H9 (cell line): ENCODE measurements at regions not wholly inside any gene's neighbourhood (a gene's known extent, or its start where the extent isn't known, plus 50 kb on each side); places are given as distances from the start of the nearest gene placed in this dataset.

Source experiments
- DNase-seq: peaks from one replicate; pipeline ENCODE4 v3.0.0-alpha.2; 2017
- H2AFZ ChIP-seq: one replicate; pipeline ENCODE4 v1.6.1; 2013; ENCODE audit warnings: mild to moderate bottlenecking, low read length, control low read depth, moderate library complexity
- H2AK5ac ChIP-seq: 2 replicates; pipeline ENCODE4 v1.6.1; 2013; ENCODE audit warnings: low read length, control low read depth, mixed read lengths; ENCODE audit not compliant: insufficient read length
- H2BK120ac ChIP-seq: one replicate; pipeline ENCODE4 v1.6.1; 2013; ENCODE audit warnings: low read depth, mild to moderate bottlenecking, low read length, control low read depth, inconsistent platforms; ENCODE audit not compliant: poor library complexity, severe bottlenecking
- H2BK12ac ChIP-seq: 2 replicates; pipeline ENCODE4 v1.6.1; 2013; ENCODE audit warnings: low read length, control low read depth, mixed read lengths, low read depth; ENCODE audit not compliant: insufficient read length
- H2BK15ac ChIP-seq: 2 replicates; pipeline ENCODE4 v1.6.1; 2013; ENCODE audit warnings: low read depth, low read length, control low read depth
- H2BK20ac ChIP-seq: one replicate; pipeline ENCODE4 v1.6.1; 2013; ENCODE audit warnings: low read depth, mild to moderate bottlenecking, low read length, control low read depth, inconsistent platforms; ENCODE audit not compliant: poor library complexity, severe bottlenecking
- H2BK5ac ChIP-seq: 2 replicates; pipeline ENCODE4 v1.6.1; 2013; ENCODE audit warnings: low read length, control low read depth, mixed read lengths; ENCODE audit not compliant: insufficient read length
- H3K14ac ChIP-seq: 2 replicates; pipeline ENCODE4 v1.6.1; 2013; ENCODE audit warnings: low read length, control low read depth; ENCODE audit not compliant: insufficient read depth
- H3K18ac ChIP-seq: 2 replicates; pipeline ENCODE4 v1.6.1; 2013; ENCODE audit warnings: low read depth, mild to moderate bottlenecking, mixed read lengths, low read length, control low read depth; ENCODE audit not compliant: insufficient read length
- H3K23ac ChIP-seq: 2 replicates; pipeline ENCODE4 v1.6.1; 2013; ENCODE audit warnings: low read length, control low read depth, mixed read lengths, low read depth; ENCODE audit not compliant: insufficient read length
- H3K23me2 ChIP-seq: 2 replicates; pipeline ENCODE4 v1.6.1; 2013; ENCODE audit warnings: low read depth, mild to moderate bottlenecking, mixed read lengths, low read length, control low read depth; ENCODE audit not compliant: insufficient read length, poor library complexity, severe bottlenecking
- H3K27ac ChIP-seq: 2 replicates; pipeline ENCODE4 v1.5.1; 2013; ENCODE audit warnings: low read length, control low read depth, mixed read lengths, low read depth; ENCODE audit not compliant: insufficient read length
- H3K27me3 ChIP-seq: 2 replicates; pipeline ENCODE4 v1.6.1; 2013; ENCODE audit warnings: low read length, control low read depth, inconsistent platforms; ENCODE audit not compliant: insufficient read depth
- H3K4ac ChIP-seq: 2 replicates; pipeline ENCODE4 v1.6.1; 2013; ENCODE audit warnings: low read depth, mild to moderate bottlenecking, control low read depth, inconsistent platforms, low read length, moderate library complexity
- H3K4me1 ChIP-seq: 2 replicates; pipeline ENCODE4 v1.6.1; 2013; ENCODE audit warnings: low read length, control low read depth, inconsistent platforms; ENCODE audit not compliant: insufficient read depth
- H3K4me2 ChIP-seq: 2 replicates; pipeline ENCODE4 v1.6.1; 2013; ENCODE audit warnings: low read length, control low read depth, mixed read lengths; ENCODE audit not compliant: insufficient read length, insufficient read depth
- H3K56ac ChIP-seq: 2 replicates; pipeline ENCODE4 v1.6.1; 2013; ENCODE audit warnings: low read depth, mild to moderate bottlenecking, mixed read lengths, low read length, control low read depth; ENCODE audit not compliant: insufficient read length
- H3K79me1 ChIP-seq: 2 replicates; pipeline ENCODE4 v1.6.1; 2013; ENCODE audit warnings: low read depth, mild to moderate bottlenecking, moderate library complexity, low read length, control low read depth, inconsistent platforms; ENCODE audit not compliant: insufficient read depth, poor library complexity, severe bottlenecking
- H3K79me2 ChIP-seq: 2 replicates; pipeline ENCODE4 v1.6.1; 2013; ENCODE audit warnings: low read length, control low read depth, inconsistent platforms; ENCODE audit not compliant: insufficient read depth
- H3K9ac ChIP-seq: 2 replicates; pipeline ENCODE4 v1.6.1; 2013; ENCODE audit warnings: low read length, control low read depth, mixed read lengths; ENCODE audit not compliant: insufficient read length; ENCODE audit errors: extremely low read depth
- H3K9me3 ChIP-seq: one replicate; pipeline ENCODE4 v1.6.1; 2013; ENCODE audit warnings: low read depth, low read length, inconsistent platforms; ENCODE audit not compliant: control insufficient read depth
- H3T11ph ChIP-seq: one replicate; pipeline ENCODE4 v1.6.1; 2013; ENCODE audit warnings: mild to moderate bottlenecking, low read length, control low read depth, inconsistent platforms
- H4K20me1 ChIP-seq: one replicate; pipeline ENCODE4 v1.6.1; 2013; ENCODE audit not compliant: control insufficient read depth, insufficient read length, insufficient read depth
- H4K5ac ChIP-seq: 2 replicates; pipeline ENCODE4 v1.6.1; 2013; ENCODE audit warnings: low read depth, mild to moderate bottlenecking, mixed read lengths, low read length, control low read depth; ENCODE audit not compliant: insufficient read length
- H4K8ac ChIP-seq: replicated peaks from 2 replicates; pipeline ENCODE4 v1.6.1; 2013; ENCODE audit warnings: low read length, control low read depth, mixed read lengths, low read depth; ENCODE audit not compliant: insufficient read length
- H4K91ac ChIP-seq: 2 replicates; pipeline ENCODE4 v1.6.1; 2013; ENCODE audit warnings: low read depth, mild to moderate bottlenecking, moderate library complexity, mixed read lengths, low read length, control low read depth; ENCODE audit not compliant: insufficient read length
- H3K27ac Mint-ChIP-seq, 3 experiments: 2 replicates in 2 of 3; 3 replicates in 1 of 3; pipeline ENCODE4 v1.8.0; 2020 to 2021; ENCODE audit warnings: mixed read lengths in 3 of 3, mild to moderate bottlenecking in 1 of 3, moderate library complexity in 1 of 3
- H3K27me3 Mint-ChIP-seq: 2 replicates; pipeline ENCODE4 v1.8.0; 2021; ENCODE audit warnings: low read depth, mild to moderate bottlenecking, moderate library complexity, mixed read lengths
- H3K36me3 Mint-ChIP-seq, 3 experiments: 2 replicates in 2 of 3; 3 replicates in 1 of 3; pipeline ENCODE4 v1.8.0; 2020 to 2021; ENCODE audit warnings: low read depth in 3 of 3, mixed read lengths in 3 of 3; ENCODE audit not compliant: insufficient read depth in 1 of 3
- H3K4me1 Mint-ChIP-seq, 2 experiments: 2 replicates each; pipeline ENCODE4 v1.8.0; 2020; ENCODE audit warnings: mixed read lengths in 2 of 2
- H3K4me3 Mint-ChIP-seq, 2 experiments: 2 replicates in 1 of 2; 3 replicates in 1 of 2; pipeline ENCODE4 v1.8.0; 2020 to 2021; ENCODE audit warnings: mild to moderate bottlenecking in 2 of 2, mixed read lengths in 2 of 2, moderate library complexity in 1 of 2
- H3K9me3 Mint-ChIP-seq, 2 experiments: 2 replicates in 1 of 2; 3 replicates in 1 of 2; pipeline ENCODE4 v1.8.0; 2020; ENCODE audit warnings: mild to moderate bottlenecking in 2 of 2, mixed read lengths in 2 of 2, moderate library complexity in 1 of 2
- WGBS: extraction: QIAGEN DNeasy Blood & Tissue Kit; methylation state at CpG from one replicate; pipeline ENCODE4 v1.1.7; 2013; ENCODE audit warnings: missing lambda C conversion rate, low lambda C conversion rate, mixed read lengths; ENCODE audit not compliant: insufficient read length; ENCODE audit errors: extremely low coverage; 5-methylcytosine and 5-hydroxymethylcytosine counted together
- TF ChIP-seq, protein P1 (sequence below): fragments of 200-600 bp; sonication (generic); conservative IDR thresholded peaks from 3 replicates; pipeline ENCODE4 v1.8.0; 2021; ENCODE audit warnings: antibody characterized with exemption, mild to moderate bottlenecking

DNA sequence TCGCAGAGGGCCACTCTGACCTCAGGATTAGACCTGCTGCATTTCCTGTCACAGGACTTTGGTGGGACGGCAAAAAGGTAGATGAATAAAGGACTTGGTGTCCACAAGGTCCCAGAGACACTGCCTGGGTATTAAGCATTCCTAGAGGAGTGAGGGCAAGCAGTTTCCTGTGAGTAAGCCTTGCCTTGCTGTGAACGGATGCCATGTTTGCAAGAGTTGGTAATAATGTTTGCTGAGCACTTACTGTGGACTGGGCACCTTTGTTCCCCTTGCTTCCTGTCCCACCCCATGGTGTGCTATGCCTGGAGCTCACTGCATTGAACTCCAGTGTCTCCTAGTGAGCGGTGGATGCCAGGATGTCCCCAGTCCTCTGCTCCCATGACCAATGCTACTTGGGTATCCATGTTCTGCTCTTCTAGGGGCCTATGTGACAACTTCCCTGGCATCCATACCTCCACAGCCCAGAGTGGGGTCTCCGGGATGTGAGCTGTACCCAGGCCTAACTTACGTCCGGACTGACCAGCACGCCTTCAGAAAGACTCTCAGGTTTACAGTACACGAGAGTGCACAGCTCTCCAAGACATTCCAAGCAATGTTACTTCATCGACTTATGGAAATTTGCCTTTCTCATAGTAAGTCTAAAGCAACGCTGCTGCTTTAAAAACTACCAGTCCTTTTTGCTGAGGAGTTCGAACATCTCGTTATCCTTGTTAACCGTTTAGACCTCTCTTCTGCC is 95.5 kb upstream of the MSX1 start:
- no peak overlapping the region for H3K27ac Mint-ChIP-seq
- peak overlapping the region; percentile 13 for H3K4me2 ChIP-seq
- no peak overlapping the region for H2BK15ac ChIP-seq
- no peak overlapping the region for H2BK5ac ChIP-seq
- no peaks in the 10 kb centered on the region for H3K23me2 ChIP-seq
- H3K79me2 ChIP-seq, result no peaks in the 10 kb centered on the region
- no peaks in the 10 kb centered on the region for H3K27me3 ChIP-seq
- H3K27ac ChIP-seq, result no peak overlapping the region
- H3K36me3 Mint-ChIP-seq, result peaks cover 0 to 2% (median 0%) of the 10 kb centered on the region in 3 experiments; a peak in 4 of 7 replicates
- H3T11ph ChIP-seq, result no peak overlapping the region
- no peaks in the 10 kb centered on the region for H3K79me1 ChIP-seq
- H4K20me1 ChIP-seq, result no peaks in the 10 kb centered on the region
- no peak overlapping the region for H2BK20ac ChIP-seq
- H2AFZ ChIP-seq, result no peak overlapping the region
- H3K56ac ChIP-seq, result no peak overlapping the region
- H4K8ac ChIP-seq, result no peak overlapping the region
- no peak overlapping the region for H2AK5ac ChIP-seq
- H3K4ac ChIP-seq, result no peak overlapping the region
- no peak overlapping the region for H2BK120ac ChIP-seq
- no peak for DNase-seq
- H3K9ac ChIP-seq, result no peak overlapping the region
- H3K23ac ChIP-seq, result no peak overlapping the region
- no peak overlapping the region for H4K5ac ChIP-seq
- H3K4me1 Mint-ChIP-seq, result peaks cover 51 to 54% of the 10 kb centered on the region in 2 experiments
- peak overlapping the region in 1 of 2 experiments; percentile 39; a peak in 3 of 5 replicates for H3K4me3 Mint-ChIP-seq
- H4K91ac ChIP-seq, result no peak overlapping the region
- H3K4me1 ChIP-seq, result peaks cover 8% of the 10 kb centered on the region; the same call in 1 of the 2 replicates
- no CpG with 5 or more reads among the region's 14 CpGs for WGBS
- TF ChIP-seq, protein P1, sequence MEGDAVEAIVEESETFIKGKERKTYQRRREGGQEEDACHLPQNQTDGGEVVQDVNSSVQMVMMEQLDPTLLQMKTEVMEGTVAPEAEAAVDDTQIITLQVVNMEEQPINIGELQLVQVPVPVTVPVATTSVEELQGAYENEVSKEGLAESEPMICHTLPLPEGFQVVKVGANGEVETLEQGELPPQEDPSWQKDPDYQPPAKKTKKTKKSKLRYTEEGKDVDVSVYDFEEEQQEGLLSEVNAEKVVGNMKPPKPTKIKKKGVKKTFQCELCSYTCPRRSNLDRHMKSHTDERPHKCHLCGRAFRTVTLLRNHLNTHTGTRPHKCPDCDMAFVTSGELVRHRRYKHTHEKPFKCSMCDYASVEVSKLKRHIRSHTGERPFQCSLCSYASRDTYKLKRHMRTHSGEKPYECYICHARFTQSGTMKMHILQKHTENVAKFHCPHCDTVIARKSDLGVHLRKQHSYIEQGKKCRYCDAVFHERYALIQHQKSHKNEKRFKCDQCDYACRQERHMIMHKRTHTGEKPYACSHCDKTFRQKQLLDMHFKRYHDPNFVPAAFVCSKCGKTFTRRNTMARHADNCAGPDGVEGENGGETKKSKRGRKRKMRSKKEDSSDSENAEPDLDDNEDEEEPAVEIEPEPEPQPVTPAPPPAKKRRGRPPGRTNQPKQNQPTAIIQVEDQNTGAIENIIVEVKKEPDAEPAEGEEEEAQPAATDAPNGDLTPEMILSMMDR, result no peak
- H3K18ac ChIP-seq, result no peak overlapping the region
- H3K9me3 ChIP-seq, result no peaks in the 10 kb centered on the region
- H3K9me3 Mint-ChIP-seq, result no peaks in the 10 kb centered on the region
- no peak overlapping the region for H2BK12ac ChIP-seq
- no peak overlapping the region for H3K14ac ChIP-seq
- H3K27me3 Mint-ChIP-seq, result peaks cover 53% of the 10 kb centered on the region
